ENCODE measurements at regions not wholly inside any gene's neighbourhood (a gene's known extent, or its start where the extent isn't known, plus 50 kb on each side); places are given as distances from the start of the nearest gene placed in this dataset.

DNA sequence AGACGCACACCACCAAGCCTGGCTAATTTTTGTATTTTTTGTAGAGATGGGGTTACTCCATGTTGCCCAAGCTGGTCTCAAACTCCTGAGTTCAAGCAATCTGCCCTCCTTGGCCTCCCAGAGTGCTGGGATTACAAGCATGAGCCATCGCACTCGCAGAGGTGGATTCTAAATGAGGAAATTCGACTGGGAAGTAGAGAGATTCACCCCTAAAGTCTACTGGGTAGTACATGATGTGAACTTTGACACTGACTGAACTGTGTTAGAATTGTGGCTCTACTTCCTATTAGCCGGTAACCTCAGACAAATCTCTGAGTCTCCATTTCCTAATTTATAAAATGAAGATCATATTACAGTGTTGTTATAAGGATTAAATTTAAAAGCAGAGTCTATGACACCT lies 276.0 kb upstream of the NR5A2 start:
- DNase-seq (ENCODE audit: low read depth) = no peak

DNA sequence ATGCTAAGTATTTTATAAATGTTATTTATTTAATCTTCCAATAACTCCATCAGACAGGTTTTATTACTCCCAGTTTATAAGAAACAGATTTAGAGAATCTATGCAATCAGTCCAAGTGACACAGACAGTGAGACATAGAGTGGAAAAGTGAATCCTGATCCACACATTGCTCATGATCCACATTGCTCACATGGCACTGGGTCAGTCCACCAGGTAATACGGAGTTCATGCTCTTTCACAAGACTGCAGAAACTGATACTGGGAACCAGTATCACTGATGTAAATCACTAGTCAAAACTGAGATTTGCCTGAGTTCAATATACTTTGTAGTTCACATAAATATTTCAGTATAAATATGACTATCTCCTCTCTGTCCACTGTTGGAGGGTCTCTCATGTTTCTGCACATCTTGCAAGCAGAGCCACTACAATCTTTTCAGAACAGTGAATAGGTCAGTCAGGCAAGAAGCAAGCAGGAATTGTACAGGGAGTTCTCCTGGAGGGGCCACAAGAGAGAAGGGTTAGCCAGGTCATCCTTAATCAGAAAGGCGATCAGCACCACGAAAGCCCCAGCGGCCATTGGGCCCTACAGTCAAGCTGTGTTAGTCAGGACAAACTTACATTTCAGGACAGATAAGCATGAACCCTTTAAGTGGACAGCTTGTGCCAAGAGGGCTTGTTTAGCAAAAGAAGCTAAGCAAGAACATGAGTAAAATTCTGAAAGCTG lies 275.4 kb upstream of the NR5A2 start:
- no peak for DNase-seq (ENCODE audit: low read depth)

DNA sequence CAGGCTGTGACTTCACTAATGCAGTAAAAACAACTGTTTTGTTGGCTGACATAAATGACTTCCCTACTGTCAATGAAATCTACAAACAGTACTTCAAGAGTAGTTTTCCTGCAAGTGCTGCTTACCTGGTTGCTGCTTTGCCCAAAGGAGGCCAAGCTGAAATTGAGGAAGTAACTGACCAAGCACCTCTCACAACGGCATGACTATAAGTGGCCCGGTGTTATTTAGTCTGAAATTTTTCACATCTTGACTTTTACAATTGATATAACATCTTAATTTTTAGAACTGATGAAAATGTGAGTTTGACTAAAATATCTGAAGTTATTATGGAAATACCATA lies 274.9 kb upstream of the NR5A2 start:
- DNase-seq (ENCODE audit: low read depth) = no peak

DNA sequence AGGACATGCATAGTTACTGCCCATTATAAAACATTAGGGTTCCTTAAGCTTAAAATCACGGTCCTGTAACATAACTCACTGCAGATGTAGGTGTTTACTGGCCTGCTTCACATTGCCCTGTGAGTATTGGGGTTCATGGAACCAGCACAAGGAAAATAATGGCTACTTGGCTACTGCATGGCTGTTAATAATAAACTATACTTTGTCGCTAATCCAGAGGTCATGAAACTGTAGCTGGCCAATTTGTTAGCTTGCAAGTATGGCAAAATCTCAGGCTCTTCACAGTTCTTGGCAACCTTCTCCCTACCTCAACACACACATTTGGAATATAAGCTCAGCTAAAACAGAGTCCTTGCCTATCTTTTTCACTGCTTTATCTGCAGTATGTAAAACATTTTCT lies 274.0 kb upstream of the NR5A2 start:
- no peak for DNase-seq (ENCODE audit: low read depth)

DNA sequence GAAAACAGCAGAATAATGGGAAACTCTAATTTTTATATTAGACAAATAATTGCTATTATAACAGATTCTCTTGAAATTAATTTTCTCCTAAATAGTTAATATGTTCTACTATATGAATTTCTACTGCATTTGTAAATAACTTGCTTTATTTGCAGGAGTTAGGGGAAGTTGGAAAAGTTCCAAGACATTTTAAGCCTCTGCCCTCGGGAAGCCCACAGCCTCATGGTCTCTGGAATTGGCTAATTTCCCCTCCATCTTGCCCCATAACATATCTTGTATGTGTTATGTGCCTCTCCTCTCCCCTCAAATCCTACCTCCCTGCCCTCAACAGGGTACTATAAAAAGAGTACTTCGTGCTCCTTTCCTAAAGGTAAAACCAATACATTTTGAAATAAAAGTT lies 271.4 kb upstream of the NR5A2 start:
- no peak for DNase-seq (ENCODE audit: low read depth)

DNA sequence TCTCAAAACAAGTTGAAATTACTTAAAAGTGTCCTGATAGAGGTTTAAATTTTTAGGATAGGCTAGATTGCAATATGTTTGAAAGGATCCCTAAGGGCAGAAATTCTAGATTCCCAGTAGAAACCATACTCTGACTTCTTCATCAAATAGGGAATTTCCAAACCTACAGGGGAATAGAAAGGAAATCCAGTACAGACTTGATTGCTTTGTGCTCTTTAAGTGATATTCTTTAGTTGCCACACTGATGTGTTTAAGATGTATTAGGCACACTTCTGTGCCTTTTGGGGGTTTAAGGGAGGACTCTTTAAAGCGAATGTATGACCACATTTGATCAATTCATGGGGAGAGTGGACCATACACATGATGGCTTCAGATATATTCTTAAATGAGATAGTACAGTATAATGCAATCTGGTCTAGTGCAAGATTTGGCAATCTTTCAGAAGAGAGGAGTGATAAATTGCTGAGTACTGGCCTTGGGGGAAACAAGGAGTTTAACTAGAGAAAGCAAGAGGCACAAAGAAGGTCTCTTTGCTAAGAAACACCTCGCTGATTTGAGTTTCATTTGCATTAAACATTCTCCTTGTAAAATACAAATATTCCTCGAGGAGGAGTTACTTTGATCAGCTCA lies 268.8 kb upstream of the NR5A2 start:
- DNase-seq (ENCODE audit: low read depth) = no peak

DNA sequence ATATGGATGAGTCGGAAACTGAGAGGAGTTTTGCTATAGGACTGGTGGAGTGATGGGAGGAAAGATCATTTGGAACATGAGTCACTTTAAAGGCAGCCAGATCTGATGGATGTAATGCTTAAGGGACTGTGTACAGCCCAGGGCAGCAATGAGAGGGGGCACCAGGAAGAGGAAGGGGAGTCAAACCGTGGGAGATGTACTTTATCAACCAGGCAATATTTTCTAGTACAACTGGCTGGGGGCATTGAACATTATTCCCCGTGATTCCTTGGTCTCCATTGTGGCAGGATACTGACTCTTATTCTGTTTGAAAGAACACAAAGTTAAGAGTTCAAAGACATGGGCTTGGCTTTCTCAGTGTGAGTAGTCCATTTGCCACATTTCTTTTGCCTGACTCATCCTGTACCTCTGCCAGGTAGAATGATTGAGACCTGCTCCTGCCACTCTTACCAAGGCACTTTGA lies 268.2 kb upstream of the NR5A2 start:
- no peak for DNase-seq (ENCODE audit: low read depth)

DNA sequence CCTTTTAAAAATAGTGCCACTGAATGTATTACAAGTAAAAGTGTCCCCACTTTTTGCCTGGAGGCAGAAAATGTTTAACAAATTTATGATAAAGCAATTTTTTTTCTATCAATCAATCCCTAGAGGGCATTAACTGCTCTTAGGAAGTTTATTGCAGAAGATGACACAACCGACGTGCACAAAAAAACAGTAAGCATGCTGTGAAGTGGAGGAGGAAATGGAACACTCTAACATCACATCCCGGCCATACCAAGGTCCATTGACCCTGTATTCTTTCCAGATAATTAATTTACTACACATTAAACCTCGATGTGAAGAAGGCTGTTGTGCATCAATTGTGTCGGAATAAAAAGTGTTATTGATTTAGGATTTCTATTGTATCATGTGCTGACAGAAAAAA lies 264.9 kb upstream of the NR5A2 start:
- no peak for DNase-seq (ENCODE audit: low read depth)

DNA sequence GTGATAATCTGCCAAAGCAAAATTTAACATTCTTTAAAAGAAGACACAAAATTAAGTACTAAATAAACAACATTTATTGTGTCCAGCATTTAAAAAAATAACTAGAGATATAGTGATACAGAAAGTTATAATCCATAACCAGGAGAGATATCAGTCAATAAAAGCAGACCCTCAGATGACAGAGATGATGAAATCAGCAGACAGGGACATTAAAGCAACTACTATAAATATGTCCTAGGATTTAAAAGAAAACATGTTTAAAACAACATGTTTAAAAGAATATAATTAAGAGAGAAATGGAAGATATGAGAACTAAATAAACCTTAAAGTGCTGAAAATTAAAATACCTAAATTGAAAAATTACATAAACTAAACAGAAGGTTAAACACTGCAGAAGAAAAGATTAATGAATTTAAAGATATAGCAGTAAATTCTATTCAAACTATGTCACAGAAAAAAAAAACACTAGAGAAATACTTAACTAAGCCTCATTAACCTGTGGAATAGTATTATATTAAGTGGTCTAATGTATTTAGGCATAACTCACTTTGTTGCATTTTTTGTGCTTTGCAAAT lies 261.2 kb upstream of the NR5A2 start:
- DNase-seq (ENCODE audit: low read depth) = no peak

DNA sequence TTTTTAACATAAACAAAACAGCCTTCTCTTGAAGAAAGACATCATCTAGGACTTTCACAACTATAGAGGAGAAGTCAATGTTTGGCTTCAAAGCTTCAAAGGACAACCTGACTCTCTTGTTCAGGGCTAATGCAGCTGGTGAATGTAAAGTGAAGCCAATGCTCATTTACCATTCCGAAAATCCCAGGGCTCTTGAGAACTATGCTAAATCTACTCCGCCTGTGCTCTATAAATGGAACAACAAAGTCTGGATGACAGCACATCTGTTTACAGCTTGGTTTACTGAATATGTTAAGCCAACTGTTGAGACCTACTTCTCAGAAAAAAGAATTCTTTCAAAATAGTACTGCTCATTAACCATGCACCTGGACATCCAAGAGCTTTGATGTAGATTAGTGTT lies 259.8 kb upstream of the NR5A2 start:
- DNase-seq (ENCODE audit: low read depth) = no peak

DNA sequence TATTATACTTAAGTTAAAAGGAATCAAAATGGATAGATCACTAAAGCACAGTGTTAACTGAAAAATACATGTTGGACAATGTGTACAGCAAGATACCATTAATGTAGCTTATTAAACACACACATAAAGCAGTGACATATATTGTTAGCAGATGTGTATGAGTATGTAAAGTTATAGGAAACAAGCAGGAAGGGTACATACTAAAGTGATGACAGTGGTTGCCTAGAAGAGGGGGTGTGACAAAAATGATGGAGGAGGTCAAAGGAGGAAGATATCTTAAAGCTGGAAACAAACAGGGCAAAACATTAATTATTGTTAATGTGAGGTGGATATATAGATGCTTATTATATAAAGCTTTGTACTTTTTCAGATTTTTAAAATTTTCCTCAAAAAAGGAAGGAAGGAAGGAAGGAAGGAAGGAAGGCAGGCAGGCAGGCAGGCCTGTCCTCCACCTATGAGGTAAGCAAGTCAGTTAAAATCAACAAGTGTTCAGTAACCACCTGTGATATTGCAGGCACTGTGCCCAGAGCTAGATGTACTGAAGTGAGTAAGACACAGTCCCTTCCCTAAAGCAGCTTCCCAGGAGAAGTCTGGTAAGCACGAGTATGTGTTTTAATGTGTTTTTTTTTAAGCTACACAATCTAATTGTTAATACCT lies 252.9 kb upstream of the NR5A2 start:
- no peak for DNase-seq (ENCODE audit: low read depth)

DNA sequence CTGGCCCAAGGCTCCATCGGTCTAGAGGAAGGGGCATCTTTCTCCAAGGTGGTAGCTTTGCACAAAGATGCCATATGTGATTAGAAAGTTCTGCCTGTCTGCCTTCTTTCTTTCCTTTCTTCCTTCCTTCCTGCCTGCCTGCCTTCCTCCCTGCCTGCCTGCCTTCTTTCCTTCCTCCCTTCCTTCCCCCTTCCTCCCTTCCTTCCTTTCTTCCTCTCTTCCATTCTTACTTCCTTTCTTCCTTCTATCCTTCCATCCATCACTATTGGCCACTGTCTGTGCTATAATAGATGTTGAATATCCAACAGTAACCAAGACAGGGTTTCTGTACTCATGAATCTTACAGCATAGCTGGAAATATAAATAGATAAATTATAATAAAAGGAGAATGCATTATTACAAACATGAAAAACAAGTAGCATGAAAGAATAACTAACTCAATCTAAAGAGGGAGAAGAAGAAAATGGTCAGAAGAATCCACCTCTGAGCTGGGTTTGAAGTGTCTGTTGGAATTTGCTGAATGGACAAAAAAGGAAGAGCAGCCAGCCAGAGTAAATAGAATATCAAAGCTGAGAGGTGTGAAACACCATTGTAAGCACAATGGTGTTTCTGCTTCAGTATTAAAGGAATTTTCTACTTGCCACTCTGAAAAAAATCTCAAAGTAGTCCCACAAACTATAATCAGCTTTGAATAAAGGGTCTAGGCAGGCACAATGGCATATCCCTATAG lies 250.6 kb upstream of the NR5A2 start:
- no peak for DNase-seq (ENCODE audit: low read depth)

DNA sequence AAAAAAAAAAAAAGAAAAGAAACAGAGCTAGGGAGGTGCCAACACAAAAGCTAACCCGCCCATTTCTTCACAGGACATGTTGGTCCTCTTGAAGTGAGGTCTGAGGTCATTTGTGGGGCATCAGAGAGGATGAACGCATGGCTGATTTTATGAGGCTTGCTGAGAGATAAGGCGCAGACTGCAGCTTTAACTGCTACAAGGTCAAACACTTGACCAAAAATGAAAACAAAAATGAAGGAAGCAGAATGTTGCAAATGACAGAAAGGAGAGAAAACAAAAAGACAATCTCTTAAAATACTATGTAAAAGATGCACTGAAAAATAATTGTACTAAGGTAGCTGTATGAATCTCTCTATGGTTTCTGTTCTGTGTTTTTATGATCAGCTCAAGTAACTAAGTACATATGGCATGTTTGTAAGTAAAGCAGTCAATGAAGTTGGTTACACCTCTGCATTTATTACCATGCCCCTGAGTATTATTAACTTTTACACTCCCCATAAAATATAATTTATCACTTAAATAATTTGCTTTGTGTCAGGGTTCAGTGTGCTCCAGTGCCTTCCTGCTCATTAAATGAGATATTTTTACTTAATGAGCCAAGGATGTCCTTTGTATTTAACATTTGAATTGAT lies 249.1 kb upstream of the NR5A2 start:
- DNase-seq (ENCODE audit: low read depth) = no peak

DNA sequence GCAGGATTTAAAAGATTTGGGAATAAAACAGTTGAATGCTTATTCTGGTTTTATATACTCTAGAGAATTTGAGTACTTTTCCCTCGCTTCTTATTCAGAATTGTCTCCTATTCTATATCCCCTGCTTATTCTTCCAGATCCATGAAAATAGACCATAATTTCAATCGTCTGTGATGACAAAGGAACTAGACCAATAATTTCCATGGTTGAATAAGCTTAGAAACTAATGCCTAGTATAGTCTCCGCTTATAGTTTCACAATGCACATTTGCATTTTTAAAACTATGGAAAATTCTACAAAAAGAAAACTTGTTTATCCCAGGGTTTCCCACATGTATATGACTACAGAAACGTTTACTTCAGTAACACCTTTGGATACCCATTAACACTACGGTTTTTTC lies 247.4 kb upstream of the NR5A2 start:
- no peak for DNase-seq (ENCODE audit: low read depth)

DNA sequence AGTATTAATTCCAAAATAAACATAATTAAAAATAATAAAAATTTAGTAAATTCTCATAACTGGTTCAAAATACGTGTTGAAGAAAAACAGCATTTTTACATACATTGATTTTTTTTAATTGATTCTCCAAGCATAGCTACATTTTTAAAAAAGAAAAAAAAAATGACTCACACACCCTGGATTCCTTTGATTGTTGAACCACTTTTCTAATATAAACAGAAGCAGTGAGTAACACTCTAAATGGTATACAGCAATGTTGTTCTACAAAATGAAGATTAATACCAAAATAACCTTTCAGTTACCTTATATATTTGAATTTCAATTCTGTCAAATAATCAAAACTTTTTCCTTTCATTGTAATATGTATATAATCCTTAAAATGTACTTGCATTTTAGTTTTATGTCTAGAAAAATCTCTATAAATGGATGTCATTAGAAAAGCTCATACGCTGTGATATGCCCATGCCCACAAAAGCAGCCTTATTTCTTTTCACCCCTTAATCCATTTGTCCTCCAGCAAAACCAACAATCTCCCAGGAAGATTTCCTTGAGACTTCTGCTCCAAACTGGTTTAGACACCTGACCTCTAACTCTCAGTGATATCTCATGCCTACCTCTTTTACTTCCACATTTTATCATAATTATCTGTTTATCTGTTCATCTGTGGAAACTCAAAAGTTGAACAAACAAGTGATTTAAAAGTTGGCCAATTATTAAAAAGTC lies 246.4 kb upstream of the NR5A2 start:
- no peak for DNase-seq (ENCODE audit: low read depth)

DNA sequence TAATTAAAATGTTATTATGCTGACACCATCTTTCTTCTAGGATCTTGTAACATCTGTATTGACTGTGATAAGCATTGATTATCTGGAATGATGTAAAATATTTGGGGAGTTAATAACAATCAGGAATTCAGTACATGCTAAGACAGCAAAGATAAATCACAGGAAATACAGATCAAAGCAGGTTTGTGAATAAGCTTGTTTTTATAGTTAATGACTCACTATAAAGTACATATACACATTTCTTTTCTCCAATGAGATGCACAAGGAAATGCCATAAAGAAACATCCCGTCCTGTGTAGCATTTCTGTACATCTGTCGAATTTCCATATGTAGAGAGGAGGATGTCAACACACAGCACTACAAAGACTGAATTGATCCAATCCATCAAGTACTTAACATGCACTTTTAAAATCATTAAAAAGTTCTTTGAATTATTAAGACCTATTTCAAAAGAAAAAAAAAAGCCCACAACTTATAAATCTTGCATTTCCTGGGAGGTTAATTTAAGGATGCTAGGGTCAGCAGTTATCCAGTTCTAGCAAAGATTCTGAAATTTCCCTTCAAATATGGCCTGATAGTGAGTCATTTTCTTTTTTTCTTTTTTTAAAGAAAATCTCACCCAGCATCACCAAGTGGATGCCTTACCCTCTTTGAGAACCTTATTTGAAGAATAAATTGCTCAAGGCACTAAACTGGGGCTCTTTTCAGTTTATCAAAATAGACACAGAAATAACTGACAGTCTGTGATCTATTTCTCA lies 243.2 kb upstream of the NR5A2 start:
- no peak for DNase-seq (ENCODE audit: low read depth)

DNA sequence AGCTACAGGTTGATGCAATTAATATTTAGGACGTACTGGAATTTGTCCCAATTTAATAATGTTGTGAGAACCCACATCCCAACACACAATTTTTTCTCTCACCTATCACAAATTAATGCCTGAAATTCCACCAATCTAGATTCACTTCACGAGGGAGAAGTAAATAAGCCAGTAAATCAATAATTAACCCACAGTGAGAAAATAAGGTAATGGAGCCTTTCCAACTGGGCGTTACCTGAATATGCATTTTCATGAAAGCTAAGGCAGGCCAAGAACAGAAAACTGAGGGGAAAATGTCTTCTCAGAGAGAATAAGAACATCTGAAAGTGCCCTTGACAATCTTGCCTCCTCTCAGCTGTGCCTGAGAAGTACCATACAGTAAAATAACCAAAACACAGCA lies 240.8 kb upstream of the NR5A2 start:
- DNase-seq (ENCODE audit: low read depth) = no peak

DNA sequence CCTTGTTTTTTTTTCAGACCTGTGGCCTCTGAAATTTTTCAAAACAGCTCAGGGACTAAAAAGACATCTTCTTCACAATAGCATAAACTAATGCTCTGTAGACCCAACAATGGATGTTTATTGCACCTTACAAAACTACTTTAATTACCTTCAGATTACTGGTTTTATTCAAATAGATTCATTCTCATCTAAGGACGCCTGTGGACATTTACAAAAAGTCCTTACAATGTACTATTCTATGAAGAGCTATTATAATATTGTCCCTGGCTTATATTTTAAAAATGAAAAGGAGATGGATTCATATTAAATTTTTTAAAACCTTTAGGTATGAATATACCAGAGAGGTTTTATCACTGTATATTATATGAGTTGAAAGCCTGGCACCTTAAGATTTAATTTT lies 238.4 kb upstream of the NR5A2 start:
- no peak for DNase-seq (ENCODE audit: low read depth)

DNA sequence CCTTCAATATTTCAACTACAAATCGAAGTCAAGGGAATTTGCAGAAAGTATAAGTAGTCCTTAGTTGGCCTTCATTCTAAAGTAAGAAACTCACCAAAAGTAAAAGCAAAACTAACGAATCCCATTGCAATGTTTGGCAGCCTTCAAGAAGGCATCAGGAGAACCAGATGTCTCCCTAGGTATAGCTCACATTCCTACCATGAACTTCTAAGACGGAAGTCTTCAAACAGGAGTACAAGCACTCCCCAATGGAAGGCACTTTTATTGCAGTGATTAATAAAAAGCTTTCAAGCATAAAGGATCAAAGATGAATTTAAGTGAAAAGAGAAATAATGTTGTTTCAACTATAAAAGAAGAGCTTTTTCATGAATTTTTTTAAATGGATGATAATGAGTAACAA lies 236.0 kb upstream of the NR5A2 start:
- no peak for DNase-seq (ENCODE audit: low read depth)

DNA sequence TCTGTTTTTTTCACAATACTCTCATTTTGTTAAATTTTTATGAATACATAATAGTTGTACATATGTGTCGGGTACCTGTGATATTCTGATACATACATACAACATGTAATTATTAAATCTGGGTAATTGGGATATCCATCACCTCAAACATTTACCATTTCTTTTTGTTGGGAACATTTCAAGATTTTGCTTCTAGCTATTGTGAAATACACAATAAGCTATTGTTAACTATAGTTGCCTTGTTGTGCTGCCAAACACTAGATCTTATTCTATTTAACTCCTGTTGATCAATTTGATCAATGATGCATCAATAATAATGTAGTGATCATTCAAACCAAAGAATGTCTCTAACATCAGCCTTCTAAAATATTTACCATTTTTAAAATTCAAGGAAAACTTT lies 234.6 kb upstream of the NR5A2 start:
- no peak for DNase-seq (ENCODE audit: low read depth)
